ENCODE measurements at regions not wholly inside any gene's neighbourhood (a gene's known extent, or its start where the extent isn't known, plus 50 kb on each side); places are given as distances from the start of the nearest gene placed in this dataset.
A peak's percentile ranks its signal among the peaks of the same experiment; 100 is the strongest.

GRCh38 chr4:22875587-22876257 is 183.0 kb downstream of the GBA3 start:
- H3K27me3 ChIP-seq (ENCODE audit: control insufficient read depth in 4 of 4, insufficient read depth in 4 of 4, low read length in 3 of 4) = no peaks in the 10 kb centered on the region
- H3K4me1 ChIP-seq (ENCODE audit: control insufficient read depth in 4 of 4, insufficient read depth in 4 of 4, low read length in 3 of 4) = peaks cover 0 to 15% (median 10%) of the 10 kb centered on the region in 4 donors
- WGBS = 77% methylated on average over 4 of the region's 4 CpGs
- DNase-seq (ENCODE audit: low spot score) = no peak
- no peak overlapping the region for H3K27ac ChIP-seq (ENCODE audit: low read depth in 1 of 2, low read length in 2 of 2)
- H3K9me3 ChIP-seq (ENCODE audit: control insufficient read depth in 4 of 4, low read length in 3 of 4) = no peaks in the 10 kb centered on the region
- H3K4me3 ChIP-seq (ENCODE audit: low read depth in 1 of 3, low read length in 3 of 3) = no peak overlapping the region
- no peaks in the 10 kb centered on the region for H3K36me3 ChIP-seq (ENCODE audit: control insufficient read depth in 4 of 4, insufficient read depth in 3 of 4, low read depth in 1 of 4, low read length in 3 of 4)
- H3K9ac ChIP-seq (ENCODE audit: low read depth in 1 of 2, low read length in 2 of 2) = no peak overlapping the region
- TF ChIP-seq EGR1 (IDR thresholded peaks at IDR 0.05; ENCODE audit: low read depth in 2 of 2) = no peak
- TF ChIP-seq NR2F2 (IDR thresholded peaks at IDR 0.05) = no peak
- no peak for TF ChIP-seq SP1 (IDR thresholded peaks at IDR 0.05)
- TF ChIP-seq GABPA (IDR thresholded peaks at IDR 0.05 in 1 of 2, conservative IDR thresholded peaks at IDR 0.05 in 1 of 2) = no peak
- no peak for TF ChIP-seq YY1 (IDR thresholded peaks at IDR 0.05)
- TF ChIP-seq MAX (IDR thresholded peaks at IDR 0.05) = no peak
- TF ChIP-seq RXRA (IDR thresholded peaks at IDR 0.05) = no peak
- TF ChIP-seq RAD21 (IDR thresholded peaks at IDR 0.05) = no peak
- TF ChIP-seq HNF4A (conservative IDR thresholded peaks at IDR 0.05) = no peak
- no peak for TF ChIP-seq ZBTB33 (IDR thresholded peaks at IDR 0.05)
- TF ChIP-seq HNF4G (IDR thresholded peaks at IDR 0.05) = no peak
- no peak for TF ChIP-seq REST (IDR thresholded peaks at IDR 0.05)

- WGBS = 33% methylated on average over 4 of the region's 4 CpGs
- Histone ChIP-seq H3K9ac (ENCODE audit: low read depth in 1 of 2, low read length in 2 of 2) (no peak overlapping the region), H3K9me3 (ENCODE audit: control insufficient read depth in 4 of 4, low read length in 3 of 4) (no peaks in the 10 kb centered on the region), H3K27ac (ENCODE audit: low read depth in 1 of 2, low read length in 2 of 2) (peak overlapping the region in 1 of 2 donors; percentile 38), H3K27me3 (ENCODE audit: control insufficient read depth in 4 of 4, insufficient read depth in 4 of 4, low read length in 3 of 4) (no peaks in the 10 kb centered on the region), H3K36me3 (ENCODE audit: control insufficient read depth in 4 of 4, insufficient read depth in 3 of 4, low read depth in 1 of 4, low read length in 3 of 4) (no peaks in the 10 kb centered on the region), H3K4me3 (ENCODE audit: low read depth in 1 of 3, low read length in 3 of 3) (peak overlapping the region in 1 of 3 donors; percentile 50), H3K4me1 (ENCODE audit: control insufficient read depth in 4 of 4, insufficient read depth in 4 of 4, low read length in 3 of 4) (peaks cover 0 to 15% (median 10%) of the 10 kb centered on the region in 4 donors)
- DNase-seq (ENCODE audit: low spot score) = no peak
- TF ChIP-seq ZBTB33 (IDR thresholded peaks at IDR 0.05) = no peak
- TF ChIP-seq YY1 (IDR thresholded peaks at IDR 0.05) = peak; percentile 6
These were observed 181.7 kb downstream of the GBA3 start for GRCh38 chr4:22874334-22874912.
